ENCODE measurements at regions not wholly inside any gene's neighbourhood (a gene's known extent, or its start where the extent isn't known, plus 50 kb on each side); places are given as distances from the start of the nearest gene placed in this dataset.

DNA sequence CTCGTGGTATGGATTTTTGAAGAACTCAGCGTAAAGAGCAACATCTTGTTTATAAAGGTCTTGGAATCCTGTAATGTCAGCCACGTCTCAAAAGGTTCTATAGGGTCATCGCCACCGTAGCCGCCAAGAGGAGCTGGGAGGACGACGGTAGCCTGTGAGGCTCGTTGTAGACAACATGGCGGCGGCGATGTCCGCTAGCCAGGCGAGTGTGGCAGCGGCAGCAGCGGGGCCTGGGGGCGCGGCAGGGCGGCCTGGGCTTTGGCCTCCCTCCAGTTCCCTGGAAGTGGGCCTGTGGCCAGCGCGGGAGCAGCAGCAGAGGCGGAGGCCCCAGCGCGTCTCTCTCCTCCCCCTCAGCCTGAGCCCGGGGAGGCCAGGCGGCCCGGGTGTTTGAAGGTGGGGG is 143.5 kb upstream of the PBDC1 start:
- H3K9me3 ChIP-seq (ENCODE audit: control insufficient read depth in 2 of 2, low read length in 2 of 2), result no peaks in the 10 kb centered on the region
- no peak overlapping the region for H3K4me3 ChIP-seq (ENCODE audit: low read depth, low read length)
- no peak for DNase-seq
- no peaks in the 10 kb centered on the region for H3K4me1 ChIP-seq (ENCODE audit: control insufficient read depth, insufficient read depth, low read length, poor library complexity, severe bottlenecking)
- no peaks in the 10 kb centered on the region for H3K36me3 Mint-ChIP-seq
- H3K27ac ChIP-seq (ENCODE audit: insufficient read depth, low read length, poor library complexity, severe bottlenecking), result no peak overlapping the region
- H3K27ac Mint-ChIP-seq, result no peak overlapping the region
- no peak for ATAC-seq (ENCODE audit: low read depth in 2 of 2)
- no peaks in the 10 kb centered on the region for H3K27me3 Mint-ChIP-seq
- no peaks in the 10 kb centered on the region for H3K36me3 ChIP-seq (ENCODE audit: control insufficient read depth, insufficient read depth, low read length)
- no peak overlapping the region for H3K4me3 Mint-ChIP-seq
- no peaks in the 10 kb centered on the region for H3K27me3 ChIP-seq (ENCODE audit: control insufficient read depth, insufficient read depth, low read length)
- no peaks in the 10 kb centered on the region for H3K9me3 Mint-ChIP-seq
- H3K4me1 Mint-ChIP-seq, result no peaks in the 10 kb centered on the region

DNA sequence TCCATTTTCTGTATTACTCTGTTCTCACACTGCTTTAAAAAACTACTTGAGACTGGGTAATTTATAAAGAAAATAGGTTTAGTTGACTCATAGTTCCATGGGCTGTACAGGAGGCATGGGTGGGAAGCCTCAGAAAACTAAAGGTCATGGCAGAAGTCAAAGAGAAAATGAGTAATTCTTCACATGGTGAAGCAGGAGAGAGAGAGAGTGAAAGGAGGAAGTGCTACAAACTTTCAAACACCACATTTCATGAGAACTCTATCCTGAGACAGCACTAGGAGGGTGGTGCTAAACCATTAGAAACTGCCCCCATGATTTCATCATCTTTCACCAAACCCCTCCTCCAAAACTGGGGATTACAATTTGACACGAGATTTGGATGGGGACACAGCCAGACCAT is 108.0 kb upstream of the PBDC1 start:
- Mint-ChIP-seq H3K27me3 (peaks cover 4% of the 10 kb centered on the region), H3K4me3 (no peak overlapping the region), H3K36me3 (no peaks in the 10 kb centered on the region), H3K9me3 (peaks cover 0 to 3% (median 0%) of the 10 kb centered on the region in 7 donors), H3K4me1 (no peaks in the 10 kb centered on the region), H3K27ac (no peak overlapping the region)
- Histone ChIP-seq H3K27ac (ENCODE audit: insufficient read depth, low read length, poor library complexity, severe bottlenecking) (no peak overlapping the region), H3K9me3 (ENCODE audit: control insufficient read depth in 2 of 2, low read length in 2 of 2) (no peaks in the 10 kb centered on the region), H3K36me3 (ENCODE audit: control insufficient read depth, insufficient read depth, low read length) (no peaks in the 10 kb centered on the region), H3K4me3 (ENCODE audit: low read depth, low read length) (no peak overlapping the region), H3K27me3 (ENCODE audit: control insufficient read depth, insufficient read depth, low read length) (no peaks in the 10 kb centered on the region), H3K4me1 (ENCODE audit: control insufficient read depth, insufficient read depth, low read length, poor library complexity, severe bottlenecking) (no peaks in the 10 kb centered on the region)
- DNase-seq (no peak), ATAC-seq (ENCODE audit: low read depth in 2 of 2) (no peak)

DNA sequence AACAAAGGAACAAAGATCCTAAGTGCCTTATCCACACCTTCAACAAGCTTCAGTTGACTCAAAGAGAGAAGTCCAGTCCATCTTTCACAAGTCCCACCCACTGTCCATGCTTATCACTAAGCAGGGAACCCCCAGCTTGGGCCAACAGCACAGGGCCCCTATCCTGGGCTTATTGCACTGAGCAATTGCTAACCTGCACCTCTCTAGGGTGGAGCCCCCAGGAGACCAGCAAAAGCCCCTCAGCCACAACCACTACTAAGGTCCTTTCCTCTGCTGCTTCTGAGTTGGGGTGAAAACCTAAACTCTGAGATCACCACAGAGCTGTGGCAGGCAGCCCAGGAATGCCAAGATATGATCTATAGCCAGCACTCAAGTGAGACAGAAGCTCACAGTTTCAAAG is 96.7 kb upstream of the PBDC1 start:
- no peak overlapping the region for H3K27ac ChIP-seq (ENCODE audit: insufficient read depth, low read length, poor library complexity, severe bottlenecking)
- H3K36me3 Mint-ChIP-seq, result no peaks in the 10 kb centered on the region
- no peak overlapping the region for H3K4me3 ChIP-seq (ENCODE audit: low read depth, low read length)
- H3K4me1 ChIP-seq (ENCODE audit: control insufficient read depth, insufficient read depth, low read length, poor library complexity, severe bottlenecking), result no peaks in the 10 kb centered on the region
- peaks cover 0 to 1% (median 0%) of the 10 kb centered on the region in 7 donors for H3K9me3 Mint-ChIP-seq
- H3K36me3 ChIP-seq (ENCODE audit: control insufficient read depth, insufficient read depth, low read length), result no peaks in the 10 kb centered on the region
- H3K27me3 Mint-ChIP-seq, result peaks cover 17% of the 10 kb centered on the region
- H3K9me3 ChIP-seq (ENCODE audit: control insufficient read depth in 2 of 2, low read length in 2 of 2), result no peaks in the 10 kb centered on the region
- no peak for DNase-seq
- H3K4me3 Mint-ChIP-seq, result no peak overlapping the region
- no peak for ATAC-seq (ENCODE audit: low read depth in 2 of 2)
- H3K27ac Mint-ChIP-seq, result peak overlapping the region in 1 of 3 donors; percentile 20
- H3K4me1 Mint-ChIP-seq, result no peaks in the 10 kb centered on the region
- no peaks in the 10 kb centered on the region for H3K27me3 ChIP-seq (ENCODE audit: control insufficient read depth, insufficient read depth, low read length)

DNA sequence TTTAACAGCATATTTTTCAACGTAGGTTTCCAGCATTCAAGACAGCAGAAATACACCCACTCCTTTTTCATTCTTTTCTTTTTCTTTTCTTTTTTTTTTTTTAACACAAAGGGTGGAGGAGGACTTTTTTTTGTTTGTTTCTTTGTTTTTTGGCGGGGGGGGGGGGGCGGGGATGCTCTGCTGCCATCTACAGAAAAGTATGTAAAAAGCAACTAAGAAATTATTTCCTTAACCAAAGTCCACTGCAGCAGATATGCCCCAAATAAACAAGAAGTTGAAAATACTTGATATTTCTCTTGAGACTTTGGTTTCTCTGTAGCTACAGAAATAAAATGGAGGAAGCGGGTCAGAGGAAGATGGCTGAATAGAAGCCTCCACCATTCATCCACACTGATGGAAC is 63.2 kb upstream of the PBDC1 start:
- Mint-ChIP-seq H3K4me1 (no peaks in the 10 kb centered on the region), H3K4me3 (no peak overlapping the region), H3K36me3 (no peaks in the 10 kb centered on the region), H3K9me3 (no peaks in the 10 kb centered on the region), H3K27me3 (peaks cover 11% of the 10 kb centered on the region), H3K27ac (no peak overlapping the region)
- Histone ChIP-seq H3K27ac (ENCODE audit: insufficient read depth, low read length, poor library complexity, severe bottlenecking) (no peak overlapping the region), H3K4me1 (ENCODE audit: control insufficient read depth, insufficient read depth, low read length, poor library complexity, severe bottlenecking) (no peaks in the 10 kb centered on the region), H3K36me3 (ENCODE audit: control insufficient read depth, insufficient read depth, low read length) (no peaks in the 10 kb centered on the region), H3K27me3 (ENCODE audit: control insufficient read depth, insufficient read depth, low read length) (peaks cover 2% of the 10 kb centered on the region), H3K9me3 (ENCODE audit: control insufficient read depth in 2 of 2, low read length in 2 of 2) (no peaks in the 10 kb centered on the region), H3K4me3 (ENCODE audit: low read depth, low read length) (no peak overlapping the region)
- DNase-seq (no peak), ATAC-seq (ENCODE audit: low read depth in 2 of 2) (no peak)

All from CD4-positive, CD25-positive, alpha-beta regulatory T cell (primary cell).